PC-3 (cell line): ENCODE measurements at regions not wholly inside any gene's neighbourhood (a gene's known extent, or its start where the extent isn't known, plus 50 kb on each side); places are given as distances from the start of the nearest gene placed in this dataset.

Experiments used
- ATAC-seq: fragments of 200-7000 bp; cut with Tn5 transposase; 2 replicates; pipeline ENCODE4 v1.9.1; 2020; ENCODE audit warnings: mild to moderate bottlenecking, moderate library complexity
- BruUV-seq: library from RNA; stranded (reverse); fragments of 400-500 nt; replicated peaks from 2 replicates; lab custom pipeline; 2021; lab: Mats Ljungman, UMichigan
- CTCF ChIA-PET: fragments of 300-600 bp; sonication (Branson Sonifier 250); formaldehyde crosslinking; loops from one replicate; lab custom pipeline; 2022; ENCODE audit warnings: antibody characterized with exemption; lab: Charles Lee
- POLR2A ChIA-PET: fragments of 300-600 bp; sonication (Branson Sonifier 250); formaldehyde crosslinking; loops from one replicate; lab custom pipeline; 2022; ENCODE audit warnings: antibody characterized with exemption; ENCODE audit not compliant: unreplicated experiment; lab: Charles Lee
- DNase-seq: peaks from one replicate; pipeline ENCODE4 v3.0.0-alpha.2; 2015
- H2AFZ ChIP-seq: fragments of 300-600 bp; sonication (generic); 2 replicates; pipeline ENCODE4 v1.6.0; 2016; ENCODE audit warnings: antibody characterized with exemption, low read length
- H3F3A ChIP-seq: fragments of 300-600 bp; sonication (generic); one replicate; pipeline ENCODE4 v1.6.0; 2017; ENCODE audit warnings: antibody characterized with exemption, low read length, control low read depth, mild to moderate bottlenecking; ENCODE audit not compliant: unreplicated experiment
- H3K27ac ChIP-seq: fragments of 300-600 bp; sonication (generic); 2 replicates; pipeline ENCODE4 v1.5.1; 2016; ENCODE audit warnings: mild to moderate bottlenecking, low read length
- H3K27me3 ChIP-seq: fragments of 300-600 bp; sonication (generic); 2 replicates; pipeline ENCODE4 v1.6.1; 2016; ENCODE audit warnings: low read length, mixed read lengths
- H3K36me3 ChIP-seq: fragments of 300-600 bp; sonication (generic); 2 replicates; pipeline ENCODE4 v1.6.1; 2016; ENCODE audit warnings: low read depth, mixed run types, low read length, mixed read lengths
- H3K4me1 ChIP-seq: fragments of 300-600 bp; sonication (generic); 2 replicates; pipeline ENCODE4 v1.5.1; 2016; ENCODE audit warnings: low read length; ENCODE audit not compliant: insufficient read depth
- H3K4me2 ChIP-seq: fragments of 300-600 bp; sonication (generic); 2 replicates; pipeline ENCODE4 v1.6.0; 2016; ENCODE audit warnings: low read length
- H3K4me3 ChIP-seq: fragments of 300-600 bp; sonication (generic); 2 replicates; pipeline ENCODE4 v1.5.1; 2016; ENCODE audit warnings: mild to moderate bottlenecking, low read length, mixed read lengths
- H3K79me2 ChIP-seq: fragments of 300-600 bp; sonication (generic); 2 replicates; pipeline ENCODE4 v1.6.1; 2017; ENCODE audit warnings: low read length, mixed read lengths
- H3K9ac ChIP-seq: fragments of 300-600 bp; sonication (generic); 2 replicates; pipeline ENCODE4 v1.6.0; 2016; ENCODE audit warnings: mild to moderate bottlenecking, low read length
- H3K9me2 ChIP-seq: fragments of 300-600 bp; sonication (generic); replicated peaks from 2 replicates; pipeline ENCODE4 v1.6.1; 2016; ENCODE audit warnings: mixed run types, low read length, mixed read lengths
- H3K9me3 ChIP-seq: fragments of 300-600 bp; sonication (generic); 2 replicates; pipeline ENCODE4 v1.6.1; 2016; ENCODE audit warnings: low read length, mixed read lengths
- H4K20me1 ChIP-seq: fragments of 300-600 bp; sonication (generic); 2 replicates; pipeline ENCODE4 v1.6.1; 2016; ENCODE audit warnings: low read length, mixed read lengths
- EZH2 ChIP-seq: fragments of 300-600 bp; sonication (generic); IDR thresholded peaks from one replicate; pipeline ENCODE4 v1.6.1; 2017; ENCODE audit warnings: antibody characterized with exemption, mild to moderate bottlenecking, low read length; ENCODE audit not compliant: unreplicated experiment
- EZH2phosphoT487 ChIP-seq: fragments of 300-600 bp; sonication (generic); IDR thresholded peaks from 2 replicates; pipeline ENCODE4 v1.6.1; 2018; ENCODE audit warnings: mild to moderate bottlenecking, antibody characterized with exemption, low read length, borderline replicate concordance
- intact Hi-C: fragments of 100-400 bp; cut with micrococcal nuclease; formaldehyde crosslinking; loops from 2 replicates; pipeline ENCODE4 v1.9.0; 2023
- TF ChIP-seq, protein P1 (sequence below): fragments of 300-600 bp; sonication (generic); conservative IDR thresholded peaks from 2 replicates; pipeline ENCODE4 v1.5.1; 2017; ENCODE audit warnings: antibody characterized with exemption, low read depth, mild to moderate bottlenecking, low read length

DNA sequence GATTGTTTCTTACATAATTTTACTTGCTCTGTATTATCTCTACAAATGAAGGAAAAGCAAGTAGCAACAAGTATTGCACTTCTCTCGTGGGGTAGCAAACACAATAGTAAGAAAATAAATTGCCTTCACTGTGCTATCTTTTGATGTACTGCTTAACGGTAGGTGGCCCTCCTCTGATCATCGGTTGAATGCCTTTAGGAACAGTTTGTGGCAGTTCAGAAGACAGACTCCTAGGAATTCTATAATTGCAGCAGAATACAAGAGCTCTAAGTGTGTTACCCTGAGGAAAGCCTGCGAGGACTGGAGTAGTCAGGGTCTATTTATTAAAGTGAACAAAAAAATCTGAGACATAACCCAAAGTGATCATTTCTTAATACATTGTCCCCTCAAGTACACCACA is 1135.9 kb downstream of the KCNT2 start:
- Histone ChIP-seq H3K4me3 (no peak overlapping the region), H3K9me3 (no peaks in the 10 kb centered on the region), H3F3A (no peaks in the 10 kb centered on the region), H3K27ac (no peak overlapping the region), H3K27me3 (no peaks in the 10 kb centered on the region), H3K9ac (no peak overlapping the region), H4K20me1 (no peaks in the 10 kb centered on the region), H2AFZ (no peak overlapping the region), H3K9me2 (no peaks in the 10 kb centered on the region), H3K4me1 (no peaks in the 10 kb centered on the region), H3K4me2 (no peak overlapping the region), H3K79me2 (no peaks in the 10 kb centered on the region), H3K36me3 (no peaks in the 10 kb centered on the region)
- no peak for ATAC-seq
- POLR2A ChIA-PET = no interaction called here
- DNase-seq = no peak
- intact Hi-C loops = no loop called here
- no TSS peak for BruUV-seq
- TF ChIP-seq, protein P1, sequence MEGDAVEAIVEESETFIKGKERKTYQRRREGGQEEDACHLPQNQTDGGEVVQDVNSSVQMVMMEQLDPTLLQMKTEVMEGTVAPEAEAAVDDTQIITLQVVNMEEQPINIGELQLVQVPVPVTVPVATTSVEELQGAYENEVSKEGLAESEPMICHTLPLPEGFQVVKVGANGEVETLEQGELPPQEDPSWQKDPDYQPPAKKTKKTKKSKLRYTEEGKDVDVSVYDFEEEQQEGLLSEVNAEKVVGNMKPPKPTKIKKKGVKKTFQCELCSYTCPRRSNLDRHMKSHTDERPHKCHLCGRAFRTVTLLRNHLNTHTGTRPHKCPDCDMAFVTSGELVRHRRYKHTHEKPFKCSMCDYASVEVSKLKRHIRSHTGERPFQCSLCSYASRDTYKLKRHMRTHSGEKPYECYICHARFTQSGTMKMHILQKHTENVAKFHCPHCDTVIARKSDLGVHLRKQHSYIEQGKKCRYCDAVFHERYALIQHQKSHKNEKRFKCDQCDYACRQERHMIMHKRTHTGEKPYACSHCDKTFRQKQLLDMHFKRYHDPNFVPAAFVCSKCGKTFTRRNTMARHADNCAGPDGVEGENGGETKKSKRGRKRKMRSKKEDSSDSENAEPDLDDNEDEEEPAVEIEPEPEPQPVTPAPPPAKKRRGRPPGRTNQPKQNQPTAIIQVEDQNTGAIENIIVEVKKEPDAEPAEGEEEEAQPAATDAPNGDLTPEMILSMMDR = no peak
- TF ChIP-seq EZH2phosphoT487 = no peak
- no peak for TF ChIP-seq EZH2
- CTCF ChIA-PET = no interaction called here

- Histone ChIP-seq H3F3A (no peaks in the 10 kb centered on the region), H3K9me2 (no peaks in the 10 kb centered on the region), H3K27ac (no peak overlapping the region), H2AFZ (no peak overlapping the region), H3K4me1 (no peaks in the 10 kb centered on the region), H4K20me1 (no peaks in the 10 kb centered on the region), H3K36me3 (no peaks in the 10 kb centered on the region), H3K79me2 (no peaks in the 10 kb centered on the region), H3K9me3 (no peaks in the 10 kb centered on the region), H3K9ac (no peak overlapping the region), H3K4me2 (no peak overlapping the region), H3K27me3 (no peaks in the 10 kb centered on the region), H3K4me3 (no peak overlapping the region)
- TF ChIP-seq EZH2 (no peak), EZH2phosphoT487 (no peak)
- TF ChIP-seq, protein P1 = no peak
- no peak for ATAC-seq
- no peak for DNase-seq
- intact Hi-C loops = no loop called here
- ChIA-PET POLR2A (no interaction called here), CTCF (no interaction called here)
- no TSS peak for BruUV-seq
Observed at GRCh38 chr1:195466639-195467038, 1141.6 kb downstream of the KCNT2 start.

DNA sequence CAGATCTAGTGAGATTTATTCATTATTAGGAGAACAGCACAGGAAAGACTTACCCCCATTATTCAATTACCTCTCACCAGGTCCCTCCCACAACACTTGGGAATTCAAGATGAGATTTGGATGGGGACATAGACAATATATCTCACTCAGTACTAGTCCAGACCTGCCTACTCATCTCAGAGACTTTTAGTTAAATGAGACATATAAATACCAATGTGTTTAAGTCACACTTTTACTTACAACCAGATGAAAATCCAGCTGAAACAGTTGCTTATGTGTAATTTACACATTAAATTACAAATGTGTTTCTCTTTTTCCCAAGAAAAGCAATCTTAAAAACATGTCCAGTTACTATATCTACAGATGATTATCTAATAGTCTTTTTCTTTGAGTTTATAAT is 1145.6 kb downstream of the KCNT2 start:
- no peak for ATAC-seq
- no peaks in the 10 kb centered on the region for H3K27me3 ChIP-seq
- intact Hi-C loops = no loop called here
- no peaks in the 10 kb centered on the region for H3K79me2 ChIP-seq
- H3F3A ChIP-seq = no peaks in the 10 kb centered on the region
- ChIA-PET CTCF (no interaction called here), POLR2A (no interaction called here)
- no TSS peak for BruUV-seq
- H4K20me1 ChIP-seq = no peaks in the 10 kb centered on the region
- no peak overlapping the region for H2AFZ ChIP-seq
- H3K4me3 ChIP-seq = no peak overlapping the region
- H3K4me1 ChIP-seq = no peaks in the 10 kb centered on the region
- no peak for TF ChIP-seq EZH2phosphoT487
- TF ChIP-seq, protein P1 = no peak
- TF ChIP-seq EZH2 = no peak
- H3K27ac ChIP-seq = no peak overlapping the region
- DNase-seq = no peak
- H3K36me3 ChIP-seq = no peaks in the 10 kb centered on the region
- no peaks in the 10 kb centered on the region for H3K9me2 ChIP-seq
- no peak overlapping the region for H3K9ac ChIP-seq
- no peaks in the 10 kb centered on the region for H3K9me3 ChIP-seq
- H3K4me2 ChIP-seq = no peak overlapping the region
